ENCODE measurements at regions not wholly inside any gene's neighbourhood (a gene's known extent, or its start where the extent isn't known, plus 50 kb on each side); places are given as distances from the start of the nearest gene placed in this dataset.

DNA sequence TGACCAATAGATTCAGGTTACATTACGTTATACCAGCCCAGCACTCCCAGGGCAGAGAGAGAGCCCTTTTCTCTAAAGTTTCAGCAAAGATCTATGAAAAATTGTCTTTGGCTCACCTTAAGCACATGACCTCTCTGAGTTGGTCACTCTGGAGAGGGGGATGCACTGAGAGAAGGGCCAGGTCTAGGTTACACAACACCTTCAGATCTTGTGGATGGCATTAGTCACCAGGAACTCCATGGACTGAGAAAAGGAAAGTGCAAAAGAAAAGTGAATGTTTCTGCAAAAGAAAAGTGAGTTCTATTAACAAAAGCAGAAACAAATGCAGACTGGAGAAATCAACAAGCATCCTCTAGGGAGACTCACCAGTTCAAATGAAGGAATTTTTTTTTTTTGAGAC is 253.3 kb upstream of the SALL1 start:
- TF ChIP-seq POLR2AphosphoS5 (IDR thresholded peaks at IDR 0.05; ENCODE audit: borderline replicate concordance, low read depth, low read length) (no peak), EZH2 (IDR thresholded peaks at IDR 0.05) (no peak), FOXP2 (optimal IDR thresholded peaks at IDR 0.05; ENCODE audit: control extremely low read depth, extremely low read length, insufficient read depth) (no peak)

Data from SK-N-MC (cell line).